SKM-1 (cell line): ENCODE measurements at regions not wholly inside any gene's neighbourhood (a gene's known extent, or its start where the extent isn't known, plus 50 kb on each side); places are given as distances from the start of the nearest gene placed in this dataset.
"Not testable (repeated sequence)": the region's sequence is repeated elsewhere in the genome, so short reads cannot be mapped to it uniquely, and the experiment has no call there.

Experiments
- DNase-seq: peaks from one replicate; lab custom pipeline; 2025; ENCODE audit not compliant: unreplicated experiment; lab: John Stamatoyannopoulos, UW

GRCh38 chr1:10938741-10939417, 73.6 kb upstream of the TARDBP start:
- DNase-seq: no peak

- no peak for DNase-seq
Measured at GRCh38 chr1:10939654-10940450, 72.6 kb upstream of the TARDBP start.

- DNase-seq: no peak
Measured at GRCh38 chr1:10940451-10940804, 72.0 kb upstream of the TARDBP start.

- no peak for DNase-seq
Measured at GRCh38 chr1:10940838-10941237, 71.6 kb upstream of the TARDBP start.

- DNase-seq: peak; percentile 14
Measured at GRCh38 chr1:10941891-10942541, 70.4 kb upstream of the TARDBP start.

GRCh38 chr1:10942542-10942912, 69.9 kb upstream of the TARDBP start:
- DNase-seq: no peak

- no peak for DNase-seq
Measured at GRCh38 chr1:10943041-10943440, 69.4 kb upstream of the TARDBP start.

- no peak for DNase-seq
Measured at GRCh38 chr1:10943991-10944730, 68.3 kb upstream of the TARDBP start.

GRCh38 chr1:10945991-10946509, 66.4 kb upstream of the TARDBP start:
- no peak for DNase-seq

GRCh38 chr1:10947181-10947580, 65.3 kb upstream of the TARDBP start:
- DNase-seq: no peak

- DNase-seq: no peak
Measured at GRCh38 chr1:10947691-10948462, 64.6 kb upstream of the TARDBP start.

GRCh38 chr1:10948463-10948775, 64.0 kb upstream of the TARDBP start:
- no peak for DNase-seq

- DNase-seq: no peak
Measured at GRCh38 chr1:10950316-10951172, 61.9 kb upstream of the TARDBP start.

- not testable (repeated sequence) for DNase-seq
Measured at GRCh38 chr1:10951298-10951697, 61.2 kb upstream of the TARDBP start.

- DNase-seq: no peak
Measured at GRCh38 chr1:10951961-10952360, 60.5 kb upstream of the TARDBP start.

- DNase-seq: no peak
Measured at GRCh38 chr1:10953505-10954193, 58.8 kb upstream of the TARDBP start.

GRCh38 chr1:10957133-10957532, 55.3 kb upstream of the TARDBP start:
- DNase-seq: no peak

GRCh38 chr1:10958614-10959013, 53.8 kb upstream of the TARDBP start:
- no peak for DNase-seq
